ENCODE measurements at regions not wholly inside any gene's neighbourhood (a gene's known extent, or its start where the extent isn't known, plus 50 kb on each side); places are given as distances from the start of the nearest gene placed in this dataset.

GRCh38 chr21:31471865-31472264, 127.8 kb upstream of the TIAM1 start:
- no peak overlapping the region for H3K14ac ChIP-seq (ENCODE audit: insufficient read length)
- no peaks in the 10 kb centered on the region for H3K27me3 ChIP-seq (replicated peaks in 1 of 4; ENCODE audit: control insufficient read depth in 3 of 4, extremely low read depth in 1 of 4, insufficient read depth in 3 of 4, low read length in 3 of 4)
- H3K27ac ChIP-seq (ENCODE audit: low read depth, low read length): no peak overlapping the region
- no peak overlapping the region; the same call in 1 of the 2 replicates for H4K8ac ChIP-seq (ENCODE audit: extremely low read depth, insufficient read depth, low read length)
- ChIA-PET CTCF (ENCODE audit: partially characterized antibody) (interaction anchor here (5.9 kb wide), 1 partner anchor 14 kb away, joined by 41 read pairs; no protein-coding TSS in a partner anchor), POLR2A (ENCODE audit: partially characterized antibody) (interaction anchor here (0.7 kb wide), 1 partner anchor 586 kb away, joined by 3 read pairs; no protein-coding TSS in a partner anchor)
- no peak overlapping the region for H3K18ac ChIP-seq (ENCODE audit: extremely low read depth, low read length)
- no peak overlapping the region for H2BK120ac ChIP-seq (replicated peaks; ENCODE audit: low read depth, low read length)
- no peaks in the 10 kb centered on the region; a peak in 2 of 4 replicates for H3K79me2 ChIP-seq (ENCODE audit: control insufficient read depth in 1 of 2, insufficient read depth in 2 of 2, low read length in 2 of 2)
- H3K23ac ChIP-seq (ENCODE audit: insufficient read length): no peak overlapping the region
- no peak overlapping the region for H3K4me3 ChIP-seq (ENCODE audit: extremely low read depth in 1 of 4, insufficient read depth in 2 of 4, low read depth in 3 of 4, low read length in 4 of 4)
- FAIRE-seq (no peak), DNase-seq (ENCODE audit: low read depth in 1 of 2, low spot score in 2 of 2) (no peak)
- H2BK12ac ChIP-seq (ENCODE audit: low read depth, low read length): no peak overlapping the region
- 83% methylated on average over 4 of the region's 4 CpGs; no CpG with 5 or more reads in 1 of the 2 experiments for WGBS, 2 experiments (ENCODE audit: extremely low coverage in 1 of 2, insufficient coverage in 1 of 2, insufficient read length in 1 of 2, insufficient replicate concordance in 2 of 2, low coverage in 1 of 2, low lambda C conversion rate in 2 of 2, missing lambda C conversion rate in 1 of 2)
- H2BK5ac ChIP-seq (ENCODE audit: low read depth, low read length): no peak overlapping the region
- no peak overlapping the region for H3K9ac ChIP-seq (replicated peaks in 1 of 4; ENCODE audit: extremely low read depth in 1 of 4, low read depth in 3 of 4, low read length in 3 of 4)
- no peak overlapping the region for H2BK15ac ChIP-seq (ENCODE audit: low read length)
- TF ChIP-seq BCL11A (IDR thresholded peaks at IDR 0.05; ENCODE audit: low read depth in 2 of 2, low read length in 2 of 2) (no peak), TAF1 (IDR thresholded peaks at IDR 0.05; ENCODE audit: low read depth, low read length) (no peak), RAD21 (IDR thresholded peaks at IDR 0.05 in 1 of 2, conservative IDR thresholded peaks at IDR 0.05 in 1 of 2; ENCODE audit: low read depth in 2 of 2, low read length in 2 of 2) (no peak), SP4 (IDR thresholded peaks at IDR 0.05; ENCODE audit: low read length) (no peak), TCF12 (IDR thresholded peaks at IDR 0.05; ENCODE audit: low read depth, low read length) (no peak), CTBP2 (IDR thresholded peaks at IDR 0.05; ENCODE audit: borderline replicate concordance, insufficient read depth, insufficient read length, low read length) (no peak), KDM1A (IDR thresholded peaks at IDR 0.05; ENCODE audit: borderline replicate concordance, low read length) (no peak), CHD2 (IDR thresholded peaks at IDR 0.05; ENCODE audit: low read length) (no peak), TEAD4 (IDR thresholded peaks at IDR 0.05; ENCODE audit: low read depth, low read length) (no peak), SRF (IDR thresholded peaks at IDR 0.05; ENCODE audit: low read depth, low read length) (no peak), CEBPB (IDR thresholded peaks at IDR 0.05; ENCODE audit: low read depth, low read length) (no peak)
- no peak overlapping the region for H3K4ac ChIP-seq (replicated peaks; ENCODE audit: insufficient read length, low read depth, low read length)
- no peak overlapping the region for H2AK5ac ChIP-seq (ENCODE audit: low read depth, low read length)
- H3K56ac ChIP-seq (replicated peaks; ENCODE audit: insufficient read length, low read depth, low read length): no peak overlapping the region
- H4K20me1 ChIP-seq (replicated peaks in 1 of 2; ENCODE audit: control insufficient read depth in 1 of 2, insufficient read depth in 2 of 2, low read length in 2 of 2): peaks cover 0 to 4% of the 10 kb centered on the region in 2 experiments
- no peak overlapping the region for H2BK20ac ChIP-seq (ENCODE audit: low read length)
- no peak overlapping the region for H2AFZ ChIP-seq (ENCODE audit: low read length)
- no peaks in the 10 kb centered on the region for H3K23me2 ChIP-seq (ENCODE audit: low read depth, low read length)
- H4K5ac ChIP-seq (ENCODE audit: insufficient read length, low read depth, low read length): no peak overlapping the region
- no peak overlapping the region for H3K4me2 ChIP-seq (ENCODE audit: insufficient read depth in 1 of 2, low read depth in 2 of 2, low read length in 2 of 2)
- peaks cover 3 to 7% (median 5%) of the 10 kb centered on the region in 4 experiments for H3K4me1 ChIP-seq (replicated peaks in 1 of 4; ENCODE audit: control insufficient read depth in 3 of 4, insufficient read depth in 4 of 4, low read length in 3 of 4)
- H3K9me3 ChIP-seq (ENCODE audit: insufficient read depth in 2 of 2, low read depth in 1 of 2, low read length in 1 of 2): 0 out of 4 replicates have a peak, but pooled peaks cover 0 to 3% of the 10 kb centered on the region in 2 experiments
- no peaks in the 10 kb centered on the region for H3K36me3 ChIP-seq (ENCODE audit: control insufficient read depth in 2 of 4, insufficient read depth in 4 of 4, low read length in 3 of 4)
- H3K79me1 ChIP-seq (ENCODE audit: low read depth, low read length): no peaks in the 10 kb centered on the region
- H4K91ac ChIP-seq (replicated peaks; ENCODE audit: insufficient read length, low read length): no peak overlapping the region
